ENCODE measurements at regions not wholly inside any gene's neighbourhood (a gene's known extent, or its start where the extent isn't known, plus 50 kb on each side); places are given as distances from the start of the nearest gene placed in this dataset.
"Not testable (repeated sequence)": the region's sequence is repeated elsewhere in the genome, so short reads cannot be mapped to it uniquely, and the experiment has no call there.

- no peak for DNase-seq (ENCODE audit: low spot score)
- TF ChIP-seq CTCF (IDR thresholded peaks at IDR 0.05): no peak
- Histone ChIP-seq H3K4me3 (no peak overlapping the region), H3K27ac (no peak overlapping the region)
These were observed 681.0 kb upstream of the LRRTM4 start for GRCh38 chr2:78202986-78203670.

DNA sequence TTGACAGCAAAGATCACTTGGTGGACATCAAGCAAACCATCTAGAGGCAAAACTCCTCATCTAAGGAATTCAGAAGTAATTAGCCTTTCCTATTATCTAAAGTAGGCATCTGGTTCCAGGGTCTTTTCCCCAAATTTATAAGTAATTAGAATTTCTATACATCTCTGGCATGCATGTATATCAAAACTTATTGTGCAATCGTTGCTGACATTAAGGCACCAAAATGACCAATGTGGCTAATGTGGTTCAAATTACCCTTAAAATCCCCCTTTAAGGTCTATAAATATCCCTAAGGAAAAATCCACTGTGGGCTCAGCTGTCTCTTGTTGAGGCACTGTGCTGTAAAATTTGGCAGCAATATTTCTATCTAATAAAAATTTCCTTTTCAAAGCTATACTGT lies 695.9 kb upstream of the LRRTM4 start:
- DNase-seq (ENCODE audit: low spot score): no peak
- H3K4me3 ChIP-seq: no peak overlapping the region
- no peak for TF ChIP-seq CTCF (IDR thresholded peaks at IDR 0.05)
- no peak overlapping the region for H3K27ac ChIP-seq

GRCh38 chr2:78237704-78238103 lies 715.5 kb upstream of the LRRTM4 start:
- no peak for DNase-seq (ENCODE audit: low spot score)
- no peak for TF ChIP-seq CTCF (IDR thresholded peaks at IDR 0.05)
- no peak overlapping the region for H3K4me3 ChIP-seq

GRCh38 chr2:78245394-78246135 lies 723.4 kb upstream of the LRRTM4 start:
- H3K4me3 ChIP-seq: no peak overlapping the region
- DNase-seq (ENCODE audit: low spot score): no peak
- TF ChIP-seq CTCF (IDR thresholded peaks at IDR 0.05): no peak
- no peak overlapping the region for H3K27ac ChIP-seq

More at GRCh38 chr2:78237704-78238103, 715.5 kb upstream of the LRRTM4 start:
- H3K27ac ChIP-seq: no peak overlapping the region

- Histone ChIP-seq H3K27ac (no peak overlapping the region), H3K4me3 (no peak overlapping the region)
- no peak for TF ChIP-seq CTCF (IDR thresholded peaks at IDR 0.05)
- DNase-seq (ENCODE audit: low spot score): no peak
These were observed 729.5 kb upstream of the LRRTM4 start for GRCh38 chr2:78251708-78252107.

GRCh38 chr2:78260861-78261260 lies 738.7 kb upstream of the LRRTM4 start:
- DNase-seq (ENCODE audit: low spot score): no peak
- Histone ChIP-seq H3K27ac (no peak overlapping the region), H3K4me3 (no peak overlapping the region)
- TF ChIP-seq CTCF (IDR thresholded peaks at IDR 0.05): no peak

DNA sequence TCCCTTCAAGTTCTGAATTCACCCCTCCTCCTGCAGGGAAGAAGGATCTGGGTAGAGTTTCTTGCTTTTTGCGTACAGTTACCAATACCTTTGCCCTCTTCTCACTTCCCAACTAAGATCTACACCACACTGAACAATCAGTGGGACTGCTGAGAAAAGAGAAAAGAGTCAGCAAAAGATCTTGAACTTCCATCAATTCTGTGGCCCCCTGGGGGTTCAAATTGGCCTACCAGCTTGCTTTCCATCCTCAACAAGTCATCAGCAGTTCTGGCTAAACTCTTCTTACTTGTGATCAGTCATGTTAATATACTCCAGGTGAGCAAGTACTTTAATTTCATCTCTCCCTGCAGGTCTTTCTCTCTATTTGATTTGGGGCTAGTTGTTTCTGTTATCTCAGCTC lies 739.3 kb upstream of the LRRTM4 start:
- Histone ChIP-seq H3K4me3 (no peak overlapping the region), H3K27ac (no peak overlapping the region)
- TF ChIP-seq CTCF (IDR thresholded peaks at IDR 0.05): no peak
- DNase-seq (ENCODE audit: low spot score): no peak

DNA sequence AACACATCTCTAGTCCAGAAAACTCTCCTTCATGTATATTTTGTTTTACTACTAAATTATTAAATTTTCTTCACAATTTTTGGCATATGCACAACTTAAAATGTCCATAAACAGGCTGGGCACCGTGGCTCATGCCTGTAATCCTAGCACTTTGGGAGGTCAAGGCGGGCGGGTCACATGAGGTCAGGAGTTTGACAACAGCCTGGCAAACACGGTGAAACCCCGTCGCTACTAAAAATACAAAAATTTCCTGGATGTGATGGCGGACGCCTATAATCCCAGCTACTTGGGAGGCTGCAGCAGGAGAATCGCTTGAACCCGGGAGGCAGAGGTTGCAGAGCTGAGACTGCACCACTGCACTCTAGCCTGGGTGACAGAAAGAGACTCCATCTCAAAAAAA lies 739.9 kb upstream of the LRRTM4 start:
- DNase-seq (ENCODE audit: low spot score); H3K4me3 ChIP-seq; H3K27ac ChIP-seq: not testable (repeated sequence)

All from coronary artery (tissue), 2 donors.